C4-2B (cell line): ENCODE measurements at regions not wholly inside any gene's neighbourhood (a gene's known extent, or its start where the extent isn't known, plus 50 kb on each side); places are given as distances from the start of the nearest gene placed in this dataset.

Source experiments
- CTCF ChIP-seq: fragments of 450-650 bp; conservative IDR thresholded peaks from 2 replicates; pipeline ENCODE4 v1.5.1; 2017; ENCODE audit warnings: mild to moderate bottlenecking
- ZFX ChIP-seq: fragments of 450-650 bp; IDR thresholded peaks from 2 replicates; pipeline ENCODE4 v1.6.1; 2017

GRCh38 chr6:146896062-146896813 is 297.5 kb downstream of the ADGB start:
- no peak for TF ChIP-seq CTCF
- no peak for TF ChIP-seq ZFX
